ENCODE measurements at regions not wholly inside any gene's neighbourhood (a gene's known extent, or its start where the extent isn't known, plus 50 kb on each side); places are given as distances from the start of the nearest gene placed in this dataset.

DNA sequence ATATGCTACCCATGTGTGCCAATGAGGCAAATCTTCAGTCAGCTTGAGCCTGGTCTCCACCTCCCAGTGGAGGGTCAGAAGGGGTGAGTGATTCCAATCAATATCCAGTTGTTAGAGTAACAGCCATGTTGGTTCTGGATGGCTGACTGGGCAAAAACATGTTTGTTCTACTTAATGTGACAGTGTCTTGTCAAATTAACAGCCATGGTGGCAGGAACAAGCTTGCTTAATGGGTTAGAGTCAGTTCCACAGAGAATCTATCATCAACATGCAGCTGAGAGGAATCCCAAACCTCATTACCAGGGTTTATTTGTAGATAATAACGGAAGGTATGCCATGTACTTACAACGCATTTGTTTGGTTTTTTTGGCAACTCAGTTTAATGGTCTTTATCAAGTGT is 133.2 kb downstream of the SLC17A6 start:
- Histone ChIP-seq H3K27me3 (replicated peaks; ENCODE audit: insufficient read depth, low read length) (no peaks in the 10 kb centered on the region), H3K36me3 (replicated peaks; ENCODE audit: insufficient read depth, low read length) (no peaks in the 10 kb centered on the region), H3K4me1 (ENCODE audit: low read length) (peaks cover 4% of the 10 kb centered on the region; the same call in 1 of the 2 replicates), H3K27ac (ENCODE audit: low read length) (no peak overlapping the region), H3K4me2 (ENCODE audit: low read depth, low read length) (no peak overlapping the region), H3K9me3 (replicated peaks; ENCODE audit: insufficient read depth, low read length) (no peaks in the 10 kb centered on the region), H4K20me1 (ENCODE audit: insufficient read depth, low read length) (no peaks in the 10 kb centered on the region), H3K9ac (ENCODE audit: low read length) (no peak overlapping the region), H3K4me3 (ENCODE audit: low read length) (no peak overlapping the region), H3F3A (ENCODE audit: insufficient read depth, low read length) (no peaks in the 10 kb centered on the region), H3K79me2 (ENCODE audit: low read length) (no peaks in the 10 kb centered on the region), H2AFZ (ENCODE audit: low read length) (no peak overlapping the region), H3K9me2 (replicated peaks; ENCODE audit: insufficient read depth, low read length) (no peaks in the 10 kb centered on the region)
- DNase-seq = no peak
- TF ChIP-seq, protein P1, sequence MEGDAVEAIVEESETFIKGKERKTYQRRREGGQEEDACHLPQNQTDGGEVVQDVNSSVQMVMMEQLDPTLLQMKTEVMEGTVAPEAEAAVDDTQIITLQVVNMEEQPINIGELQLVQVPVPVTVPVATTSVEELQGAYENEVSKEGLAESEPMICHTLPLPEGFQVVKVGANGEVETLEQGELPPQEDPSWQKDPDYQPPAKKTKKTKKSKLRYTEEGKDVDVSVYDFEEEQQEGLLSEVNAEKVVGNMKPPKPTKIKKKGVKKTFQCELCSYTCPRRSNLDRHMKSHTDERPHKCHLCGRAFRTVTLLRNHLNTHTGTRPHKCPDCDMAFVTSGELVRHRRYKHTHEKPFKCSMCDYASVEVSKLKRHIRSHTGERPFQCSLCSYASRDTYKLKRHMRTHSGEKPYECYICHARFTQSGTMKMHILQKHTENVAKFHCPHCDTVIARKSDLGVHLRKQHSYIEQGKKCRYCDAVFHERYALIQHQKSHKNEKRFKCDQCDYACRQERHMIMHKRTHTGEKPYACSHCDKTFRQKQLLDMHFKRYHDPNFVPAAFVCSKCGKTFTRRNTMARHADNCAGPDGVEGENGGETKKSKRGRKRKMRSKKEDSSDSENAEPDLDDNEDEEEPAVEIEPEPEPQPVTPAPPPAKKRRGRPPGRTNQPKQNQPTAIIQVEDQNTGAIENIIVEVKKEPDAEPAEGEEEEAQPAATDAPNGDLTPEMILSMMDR (IDR thresholded peaks at IDR 0.05; ENCODE audit: low read length) = no peak
- no peak for TF ChIP-seq EZH2phosphoT487 (IDR thresholded peaks at IDR 0.05; ENCODE audit: low read length)
- no peak for TF ChIP-seq EZH2 (optimal IDR thresholded peaks at IDR 0.05; ENCODE audit: low read depth, low read length)

DNA sequence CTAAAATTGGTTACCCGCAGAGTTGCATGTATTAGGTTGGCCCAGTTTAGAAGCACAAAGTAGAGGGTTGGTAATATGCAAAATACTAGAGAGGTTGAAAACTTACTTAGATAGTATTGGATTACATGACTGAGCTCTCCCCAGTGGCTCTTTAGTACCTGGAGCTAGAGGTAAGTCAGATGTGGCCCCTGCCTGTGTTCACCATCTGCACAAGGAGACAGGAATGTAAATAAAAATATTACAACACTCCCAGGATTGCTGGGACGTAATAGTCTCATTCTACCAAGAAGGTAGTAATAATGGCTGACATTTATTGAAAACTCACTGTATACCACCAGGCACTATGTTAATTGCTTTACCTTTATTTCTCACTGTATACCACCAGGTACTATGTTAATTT is 129.6 kb downstream of the SLC17A6 start:
- H3K9me3 ChIP-seq (replicated peaks; ENCODE audit: insufficient read depth, low read length) = no peaks in the 10 kb centered on the region
- no peak overlapping the region for H3K9ac ChIP-seq (ENCODE audit: low read length)
- no peaks in the 10 kb centered on the region for H3K36me3 ChIP-seq (replicated peaks; ENCODE audit: insufficient read depth, low read length)
- no peaks in the 10 kb centered on the region for H3K4me1 ChIP-seq (ENCODE audit: low read length)
- H3K4me2 ChIP-seq (ENCODE audit: low read depth, low read length) = no peak overlapping the region
- no peak overlapping the region for H3K27ac ChIP-seq (ENCODE audit: low read length)
- H3K27me3 ChIP-seq (replicated peaks; ENCODE audit: insufficient read depth, low read length) = no peaks in the 10 kb centered on the region
- H3F3A ChIP-seq (ENCODE audit: insufficient read depth, low read length) = no peaks in the 10 kb centered on the region
- DNase-seq = no peak
- TF ChIP-seq EZH2phosphoT487 (IDR thresholded peaks at IDR 0.05; ENCODE audit: low read length) (no peak), EZH2 (optimal IDR thresholded peaks at IDR 0.05; ENCODE audit: low read depth, low read length) (no peak)
- TF ChIP-seq, protein P1 (IDR thresholded peaks at IDR 0.05; ENCODE audit: low read length) = no peak
- H3K4me3 ChIP-seq (ENCODE audit: low read length) = no peak overlapping the region
- no peaks in the 10 kb centered on the region for H3K9me2 ChIP-seq (replicated peaks; ENCODE audit: insufficient read depth, low read length)
- H4K20me1 ChIP-seq (ENCODE audit: insufficient read depth, low read length) = no peaks in the 10 kb centered on the region
- no peaks in the 10 kb centered on the region for H3K79me2 ChIP-seq (ENCODE audit: low read length)
- H2AFZ ChIP-seq (ENCODE audit: low read length) = no peak overlapping the region

DNA sequence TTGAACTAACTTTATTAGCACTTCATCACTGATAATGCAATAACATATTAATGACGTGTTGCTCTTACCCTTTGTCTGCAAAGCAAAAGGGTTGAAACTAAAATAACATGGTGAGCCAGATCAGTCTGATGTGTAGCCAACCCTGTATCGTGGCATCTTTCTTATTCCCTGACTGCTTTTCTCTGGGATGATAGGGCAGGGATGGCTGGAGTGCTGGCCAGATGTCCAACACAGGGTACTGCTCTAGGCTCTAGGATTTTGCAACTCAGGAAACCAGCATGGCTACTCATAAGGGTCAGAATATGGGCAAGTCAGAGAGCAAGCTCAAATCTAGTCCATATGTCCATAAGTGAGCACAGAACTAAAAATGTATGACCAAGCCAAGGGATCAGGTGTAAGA is 129.1 kb downstream of the SLC17A6 start:
- Histone ChIP-seq H3K9me2 (replicated peaks; ENCODE audit: insufficient read depth, low read length) (no peaks in the 10 kb centered on the region), H2AFZ (ENCODE audit: low read length) (no peak overlapping the region), H3K9ac (ENCODE audit: low read length) (no peak overlapping the region), H3K27me3 (replicated peaks; ENCODE audit: insufficient read depth, low read length) (no peaks in the 10 kb centered on the region), H3K79me2 (ENCODE audit: low read length) (no peaks in the 10 kb centered on the region), H3K9me3 (replicated peaks; ENCODE audit: insufficient read depth, low read length) (no peaks in the 10 kb centered on the region), H3K36me3 (replicated peaks; ENCODE audit: insufficient read depth, low read length) (no peaks in the 10 kb centered on the region), H4K20me1 (ENCODE audit: insufficient read depth, low read length) (no peaks in the 10 kb centered on the region), H3F3A (ENCODE audit: insufficient read depth, low read length) (no peaks in the 10 kb centered on the region), H3K4me3 (ENCODE audit: low read length) (no peak overlapping the region), H3K4me1 (ENCODE audit: low read length) (no peaks in the 10 kb centered on the region), H3K27ac (ENCODE audit: low read length) (no peak overlapping the region), H3K4me2 (ENCODE audit: low read depth, low read length) (no peak overlapping the region)
- DNase-seq = no peak
- TF ChIP-seq EZH2phosphoT487 (IDR thresholded peaks at IDR 0.05; ENCODE audit: low read length) (no peak), EZH2 (optimal IDR thresholded peaks at IDR 0.05; ENCODE audit: low read depth, low read length) (no peak)
- TF ChIP-seq, protein P1 (IDR thresholded peaks at IDR 0.05; ENCODE audit: low read length) = no peak
